Memory B cell (primary cell): ENCODE measurements at regions not wholly inside any gene's neighbourhood (a gene's known extent, or its start where the extent isn't known, plus 50 kb on each side); places are given as distances from the start of the nearest gene placed in this dataset.

Experiments
- ATAC-seq: fragments of 150-1000 bp; cut with Tn5 transposase; 2 replicates; pipeline ENCODE4 v1.10.0; 2021; ENCODE audit warnings: low read depth, mild to moderate bottlenecking, moderate library complexity
- DNase-seq, 2 donors: peaks; one replicate each; pipeline ENCODE4 v3.0.0; 2022; ENCODE audit warnings: low spot score in 2 of 2
- H3K27ac Mint-ChIP-seq: one replicate; pipeline ENCODE4 v1.8.0; 2022; ENCODE audit warnings: mild to moderate bottlenecking, moderate library complexity, mixed read lengths
- H3K27me3 Mint-ChIP-seq: one replicate; pipeline ENCODE4 v1.8.0; 2022; ENCODE audit warnings: mixed read lengths
- H3K36me3 Mint-ChIP-seq: one replicate; pipeline ENCODE4 v1.8.0; 2022; ENCODE audit warnings: mild to moderate bottlenecking, mixed read lengths
- H3K4me1 Mint-ChIP-seq: one replicate; pipeline ENCODE4 v1.8.0; 2022; ENCODE audit warnings: mixed read lengths
- H3K4me3 Mint-ChIP-seq: one replicate; pipeline ENCODE4 v1.8.0; 2022; ENCODE audit warnings: mild to moderate bottlenecking, moderate library complexity, mixed read lengths
- H3K9me3 Mint-ChIP-seq: one replicate; pipeline ENCODE4 v1.8.0; 2022; ENCODE audit warnings: mixed read lengths

DNA sequence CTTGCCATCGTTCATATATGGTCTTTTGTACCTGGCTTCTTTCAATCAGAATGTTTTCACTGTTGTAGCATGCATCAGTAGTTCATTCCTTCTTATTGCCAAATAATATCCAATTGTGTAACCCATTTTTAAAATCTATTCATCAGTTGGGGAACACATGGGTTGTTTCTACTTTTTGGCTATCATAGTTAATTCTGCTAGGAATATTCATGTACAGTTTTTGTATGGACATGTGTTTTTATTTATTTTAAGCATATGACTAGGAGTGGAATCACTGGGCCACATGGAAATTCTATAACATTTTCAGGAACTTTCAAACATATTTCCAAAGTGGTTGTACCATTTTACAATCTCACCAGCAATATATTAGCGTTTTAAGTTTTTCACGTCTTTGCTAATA, 151.9 kb upstream of the PRNP start:
- peaks cover 8% of the 10 kb centered on the region for H3K27me3 Mint-ChIP-seq
- ATAC-seq: no peak
- H3K4me3 Mint-ChIP-seq: no peak overlapping the region
- no peak for DNase-seq
- H3K9me3 Mint-ChIP-seq: peaks cover 1% of the 10 kb centered on the region
- H3K27ac Mint-ChIP-seq: no peak overlapping the region
- peaks cover 2% of the 10 kb centered on the region for H3K36me3 Mint-ChIP-seq
- no peaks in the 10 kb centered on the region for H3K4me1 Mint-ChIP-seq

DNA sequence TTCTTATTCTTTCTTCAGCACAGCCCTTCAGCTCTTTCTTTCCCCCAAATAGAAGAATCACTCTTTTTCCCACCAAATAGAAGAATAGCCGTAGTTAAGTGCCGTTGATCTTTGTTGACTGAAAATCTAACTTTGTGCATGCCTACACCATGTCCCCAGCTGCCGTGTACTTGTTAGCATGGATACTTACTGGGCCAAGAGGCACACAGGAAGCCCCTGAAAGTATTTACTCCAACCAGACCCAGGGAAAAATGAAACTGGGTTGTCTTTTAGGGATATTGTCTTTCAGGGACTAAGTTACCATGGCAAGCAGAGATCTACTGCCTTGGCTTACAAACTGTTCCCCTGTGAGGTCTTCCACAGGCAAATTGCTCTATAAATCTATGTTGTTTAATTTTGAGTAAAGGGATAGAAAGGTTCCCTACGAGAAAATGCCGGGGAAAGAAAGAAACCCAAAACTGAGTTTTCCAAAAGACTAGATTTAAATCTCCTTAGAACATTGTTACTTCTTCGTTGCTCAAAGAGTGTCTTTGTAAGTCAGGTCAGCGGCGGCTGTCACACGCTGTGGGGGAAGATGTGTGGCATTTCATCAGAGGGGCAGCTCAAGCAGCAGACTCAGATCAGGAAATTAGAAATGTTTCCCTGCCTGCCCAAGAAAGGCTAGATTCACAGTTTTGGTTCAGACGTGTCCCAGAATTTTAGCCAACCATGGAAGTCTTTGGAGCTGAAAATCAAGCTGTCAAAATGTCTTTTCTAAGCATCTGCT, 152.7 kb upstream of the PRNP start:
- Mint-ChIP-seq H3K36me3 (peaks cover 2% of the 10 kb centered on the region), H3K4me3 (no peak overlapping the region), H3K27ac (no peak overlapping the region), H3K9me3 (peaks cover 3% of the 10 kb centered on the region), H3K27me3 (peaks cover 6% of the 10 kb centered on the region), H3K4me1 (no peaks in the 10 kb centered on the region)
- DNase-seq (no peak), ATAC-seq (no peak)

DNA sequence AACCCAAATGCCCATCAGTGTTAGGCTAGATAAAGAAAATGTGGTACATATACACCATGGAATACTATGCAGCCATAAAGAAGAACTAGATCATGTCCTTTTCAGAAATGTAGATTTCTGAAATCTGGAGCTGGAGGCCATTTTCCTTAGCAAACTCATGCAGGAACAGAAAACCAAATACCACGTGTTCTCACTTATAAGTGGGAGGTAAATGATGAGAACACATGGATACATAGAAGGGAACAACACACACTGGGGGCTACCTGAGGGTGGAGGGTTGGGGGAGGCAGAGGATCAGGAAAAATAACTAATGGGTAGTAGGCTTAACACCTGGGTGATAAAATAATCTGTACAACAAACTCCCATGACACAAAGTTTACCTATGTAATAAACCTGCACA, 153.5 kb upstream of the PRNP start:
- ATAC-seq (no peak), DNase-seq (no peak)
- H3K36me3 Mint-ChIP-seq: peaks cover 4% of the 10 kb centered on the region
- H3K27ac Mint-ChIP-seq: no peak overlapping the region
- no peak overlapping the region for H3K4me3 Mint-ChIP-seq
- peaks cover 6% of the 10 kb centered on the region for H3K27me3 Mint-ChIP-seq
- no peaks in the 10 kb centered on the region for H3K4me1 Mint-ChIP-seq
- H3K9me3 Mint-ChIP-seq: peaks cover 6% of the 10 kb centered on the region

DNA sequence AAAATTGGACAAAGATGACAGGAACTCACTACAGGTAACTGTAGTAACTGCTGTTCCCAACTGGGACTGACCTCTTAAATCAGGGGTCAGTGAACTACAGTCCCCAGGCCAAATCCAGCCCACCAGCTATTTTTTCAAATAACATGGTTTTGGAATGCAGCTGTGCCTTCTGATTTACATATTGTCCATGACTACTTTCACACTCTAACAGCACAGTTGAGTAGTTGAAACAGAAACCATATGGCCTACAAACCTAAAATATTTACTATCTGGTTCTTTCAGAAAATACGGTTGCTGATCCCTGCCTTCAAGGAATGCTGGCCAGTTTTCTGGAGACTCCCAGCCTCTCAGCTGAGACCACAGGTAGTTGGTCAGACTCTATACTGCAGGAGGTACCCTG, 161.5 kb upstream of the PRNP start:
- Mint-ChIP-seq H3K27me3 (peaks cover 6% of the 10 kb centered on the region), H3K36me3 (peaks cover 3% of the 10 kb centered on the region), H3K4me1 (no peaks in the 10 kb centered on the region)

DNA sequence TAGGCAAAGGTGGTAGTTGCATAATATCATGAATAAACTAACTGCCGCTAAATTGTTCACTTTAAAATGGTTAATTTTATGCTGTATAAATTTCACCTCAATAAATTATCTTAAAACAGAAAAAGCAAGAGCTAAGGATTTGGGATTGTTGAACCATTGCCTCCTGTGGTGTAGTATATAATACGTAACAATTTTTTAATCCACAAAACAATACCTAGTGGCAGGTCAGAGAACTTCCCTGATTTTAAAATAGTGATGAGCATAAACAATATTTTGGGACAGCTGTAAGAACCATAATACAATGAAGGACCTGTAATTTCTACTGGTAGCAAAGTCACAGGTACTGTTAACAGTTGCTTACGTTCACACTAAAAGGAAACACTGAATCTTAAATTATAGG, 161.9 kb upstream of the PRNP start:
- peaks cover 6% of the 10 kb centered on the region for H3K27me3 Mint-ChIP-seq
- H3K4me3 Mint-ChIP-seq: no peak overlapping the region
- no peaks in the 10 kb centered on the region for H3K4me1 Mint-ChIP-seq
- DNase-seq (no peak), ATAC-seq (no peak)
- H3K9me3 Mint-ChIP-seq: peaks cover 13% of the 10 kb centered on the region
- H3K36me3 Mint-ChIP-seq: peaks cover 3% of the 10 kb centered on the region
- no peak overlapping the region for H3K27ac Mint-ChIP-seq

More for the DNA sequence above, 161.5 kb upstream of the PRNP start:
- DNase-seq: no peak
- no peak overlapping the region for H3K27ac Mint-ChIP-seq
- no peak overlapping the region for H3K4me3 Mint-ChIP-seq
- H3K9me3 Mint-ChIP-seq: peaks cover 14% of the 10 kb centered on the region
- ATAC-seq: no peak

DNA sequence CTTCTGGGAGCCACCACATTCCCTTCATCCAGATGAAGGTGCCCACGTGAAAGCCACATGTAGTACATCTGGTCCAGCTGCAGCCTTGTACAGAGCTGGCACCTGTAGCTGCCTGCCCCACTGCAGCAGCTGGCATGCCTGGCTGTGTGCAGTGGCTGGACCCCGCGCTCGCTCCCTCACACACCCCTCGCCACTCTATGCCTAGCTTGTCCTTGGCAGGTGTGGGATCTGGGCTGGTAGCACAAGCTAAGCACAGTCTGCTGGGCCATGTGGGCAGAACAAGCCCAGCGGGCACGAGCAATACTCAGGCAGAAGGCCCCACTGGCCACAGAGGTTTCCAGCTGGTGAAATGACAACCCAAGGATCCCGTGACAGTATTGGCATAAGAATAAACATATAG, 163.9 kb upstream of the PRNP start:
- peaks cover 11% of the 10 kb centered on the region for H3K27me3 Mint-ChIP-seq
- peaks cover 7% of the 10 kb centered on the region for H3K9me3 Mint-ChIP-seq
- H3K36me3 Mint-ChIP-seq: no peaks in the 10 kb centered on the region
- DNase-seq (no peak), ATAC-seq (no peak)
- no peak overlapping the region for H3K27ac Mint-ChIP-seq
- no peaks in the 10 kb centered on the region for H3K4me1 Mint-ChIP-seq
- H3K4me3 Mint-ChIP-seq: no peak overlapping the region

DNA sequence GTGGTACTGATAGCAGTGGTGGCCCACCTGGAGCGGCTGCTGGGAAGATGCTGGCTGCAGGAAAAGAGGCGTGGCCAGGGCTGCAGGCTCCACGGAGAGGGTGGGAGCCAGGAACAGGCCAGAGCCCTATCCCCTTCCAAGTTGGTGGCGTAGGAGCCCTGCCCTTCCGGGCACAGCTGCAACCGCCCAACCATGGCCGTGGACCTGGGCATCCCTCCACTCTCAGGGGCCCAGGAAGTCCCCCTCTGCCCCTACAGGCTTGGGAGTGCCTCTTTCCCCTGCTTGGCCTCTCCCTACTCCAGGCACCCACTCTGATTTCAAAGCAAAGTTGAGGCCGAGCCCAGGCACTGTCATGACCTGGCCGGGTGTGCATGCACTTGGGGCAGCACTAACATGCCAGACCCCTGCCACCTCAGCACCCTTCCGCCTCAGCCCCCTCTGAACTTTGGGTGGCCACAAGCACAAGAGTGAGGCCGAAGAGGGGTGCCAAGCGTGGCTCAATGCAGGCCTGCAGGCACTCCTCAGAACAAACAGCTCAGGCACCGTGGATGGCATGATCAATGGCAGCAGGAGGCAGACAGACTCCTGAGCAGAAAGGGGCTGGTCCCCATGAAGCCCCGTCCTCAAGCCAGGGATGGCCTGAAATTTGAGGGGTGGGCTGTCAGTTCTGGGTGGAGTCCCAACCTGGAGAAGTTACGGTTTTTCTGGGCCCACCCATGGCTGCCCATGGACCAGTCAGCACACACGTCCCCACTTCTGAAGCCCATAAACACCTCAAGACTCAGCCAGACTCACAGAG, 164.9 kb upstream of the PRNP start:
- no peak overlapping the region for H3K27ac Mint-ChIP-seq

DNA sequence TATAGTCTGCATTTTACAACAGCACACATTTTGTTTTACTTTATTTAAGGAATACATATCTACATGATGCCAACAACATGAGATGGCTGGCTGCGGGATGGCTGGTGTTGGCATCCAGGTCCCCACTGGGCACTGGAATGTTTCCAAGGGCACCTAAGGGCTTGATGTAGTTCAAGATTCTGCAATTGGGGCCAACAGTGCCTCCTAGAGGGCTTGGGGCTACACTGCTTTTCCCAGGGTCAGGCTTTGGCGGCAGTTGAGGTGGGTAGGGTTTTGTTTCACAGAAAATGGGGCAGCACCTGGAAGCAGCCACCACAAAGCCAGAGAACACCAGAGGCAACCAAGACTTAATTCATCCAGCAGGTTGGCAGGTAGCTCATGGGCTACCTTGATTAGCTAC, 166.7 kb upstream of the PRNP start:
- no peak for ATAC-seq
- Mint-ChIP-seq H3K4me1 (no peaks in the 10 kb centered on the region), H3K36me3 (no peaks in the 10 kb centered on the region), H3K27me3 (peaks cover 18% of the 10 kb centered on the region), H3K4me3 (no peak overlapping the region), H3K27ac (no peak overlapping the region), H3K9me3 (peaks cover 3% of the 10 kb centered on the region)
- DNase-seq: no peak

More for the DNA sequence above, 164.9 kb upstream of the PRNP start:
- H3K36me3 Mint-ChIP-seq: no peaks in the 10 kb centered on the region
- H3K4me1 Mint-ChIP-seq: no peaks in the 10 kb centered on the region
- H3K27me3 Mint-ChIP-seq: peaks cover 17% of the 10 kb centered on the region
- H3K9me3 Mint-ChIP-seq: peaks cover 3% of the 10 kb centered on the region
- DNase-seq: no peak
- H3K4me3 Mint-ChIP-seq: no peak overlapping the region
- no peak for ATAC-seq

DNA sequence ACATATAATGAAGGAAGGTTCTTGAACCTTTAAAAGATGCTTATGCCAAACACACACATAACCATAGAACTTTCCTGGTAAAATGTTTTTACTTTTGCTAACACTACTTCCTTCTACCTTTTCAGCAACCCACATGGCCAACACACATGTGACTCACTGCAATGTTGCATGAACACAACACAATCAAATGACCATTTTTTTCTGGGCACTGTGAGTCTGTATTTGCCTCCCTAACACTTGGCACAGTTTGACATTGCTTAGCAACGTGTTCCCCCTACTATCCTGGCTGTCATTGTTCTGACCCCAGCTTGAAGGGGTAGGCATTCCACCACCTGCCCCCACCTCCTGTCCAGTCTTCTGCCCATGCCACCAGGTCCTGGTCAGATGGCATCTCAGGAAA, 169.4 kb upstream of the PRNP start:
- H3K36me3 Mint-ChIP-seq: no peaks in the 10 kb centered on the region
- no peak for ATAC-seq

DNA sequence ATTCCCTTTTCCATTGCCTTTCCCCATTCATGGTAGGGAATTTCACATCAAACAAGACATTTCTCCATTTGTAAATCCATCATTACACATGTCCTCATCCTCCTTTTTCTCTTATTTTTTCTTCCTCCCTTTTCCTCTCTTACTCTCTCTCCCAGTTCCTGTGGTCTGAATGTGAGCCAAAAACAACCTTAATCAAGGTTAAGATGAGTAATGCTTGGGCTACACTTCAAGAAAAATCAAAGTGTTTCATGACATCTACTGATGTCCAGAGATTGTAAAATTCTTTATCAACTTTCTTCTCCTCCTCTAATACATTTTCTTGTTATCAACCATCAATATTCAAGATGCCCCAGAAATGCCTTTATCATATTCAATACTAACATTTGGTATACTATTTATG, 172.5 kb upstream of the PRNP start:
- no peaks in the 10 kb centered on the region for H3K36me3 Mint-ChIP-seq
- peaks cover 7% of the 10 kb centered on the region for H3K9me3 Mint-ChIP-seq
- DNase-seq (no peak), ATAC-seq (no peak)
- H3K27me3 Mint-ChIP-seq: peaks cover 17% of the 10 kb centered on the region
- no peaks in the 10 kb centered on the region for H3K4me1 Mint-ChIP-seq
- H3K27ac Mint-ChIP-seq: no peak overlapping the region
- no peak overlapping the region for H3K4me3 Mint-ChIP-seq

More for the DNA sequence above, 169.4 kb upstream of the PRNP start:
- no peaks in the 10 kb centered on the region for H3K9me3 Mint-ChIP-seq
- no peak overlapping the region for H3K4me3 Mint-ChIP-seq
- no peak for DNase-seq
- no peak overlapping the region for H3K27ac Mint-ChIP-seq
- peaks cover 19% of the 10 kb centered on the region for H3K27me3 Mint-ChIP-seq
- no peaks in the 10 kb centered on the region for H3K4me1 Mint-ChIP-seq

DNA sequence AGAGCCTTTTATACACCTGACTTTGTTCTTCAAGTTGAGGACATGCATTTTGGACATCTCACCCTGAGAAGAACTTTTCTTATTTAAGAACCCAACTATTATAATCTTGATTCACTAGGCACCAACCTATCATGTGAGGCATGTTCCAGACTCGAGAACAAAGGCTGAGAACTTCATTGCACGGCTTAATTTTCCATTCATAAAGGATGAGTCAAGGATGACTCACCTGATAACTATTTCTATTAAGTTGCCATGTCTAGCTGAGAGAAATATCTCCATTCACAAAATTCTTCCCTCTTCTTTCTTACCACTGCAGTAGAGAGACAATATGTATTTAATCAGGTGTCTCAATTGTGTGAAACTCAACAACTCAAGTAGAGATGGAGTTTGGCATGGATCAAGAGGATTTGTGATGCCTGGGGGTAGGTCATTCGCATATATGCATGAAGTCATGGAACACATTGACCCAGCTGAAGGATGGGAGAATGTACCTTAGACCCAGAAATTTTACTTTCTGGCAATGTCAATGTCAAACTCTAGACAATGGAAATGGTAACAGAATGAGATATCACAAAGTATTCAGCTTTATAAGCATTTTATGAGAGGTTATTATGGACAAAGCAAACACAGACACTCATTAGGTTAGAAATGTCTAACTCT, 173.2 kb upstream of the PRNP start:
- no peak for DNase-seq
- no peak overlapping the region for H3K4me3 Mint-ChIP-seq
- H3K4me1 Mint-ChIP-seq: no peaks in the 10 kb centered on the region
- H3K27me3 Mint-ChIP-seq: peaks cover 13% of the 10 kb centered on the region
- no peak overlapping the region for H3K27ac Mint-ChIP-seq
- no peak for ATAC-seq
- H3K36me3 Mint-ChIP-seq: no peaks in the 10 kb centered on the region
- peaks cover 7% of the 10 kb centered on the region for H3K9me3 Mint-ChIP-seq

DNA sequence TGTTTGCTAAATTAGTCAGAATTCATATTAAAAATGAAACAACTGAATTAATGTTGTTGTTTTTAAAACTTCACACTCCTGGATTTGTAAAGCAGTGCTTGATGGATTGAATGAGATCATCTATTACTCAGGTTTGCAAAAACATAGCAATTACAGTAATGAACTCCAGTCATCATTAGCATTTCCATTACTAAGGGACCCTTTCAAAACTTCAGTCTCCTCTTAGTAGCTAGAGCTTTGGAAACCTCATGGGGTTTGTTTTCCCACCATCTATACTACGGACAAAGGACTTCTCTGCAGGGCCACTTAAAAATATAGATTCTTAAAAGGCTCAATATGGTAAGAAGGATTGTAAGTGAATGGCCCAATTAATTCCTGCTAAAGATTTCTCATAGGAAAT, 174.5 kb upstream of the PRNP start:
- DNase-seq: no peak
- Mint-ChIP-seq H3K36me3 (no peaks in the 10 kb centered on the region), H3K9me3 (peaks cover 7% of the 10 kb centered on the region), H3K4me1 (no peaks in the 10 kb centered on the region), H3K27ac (no peak overlapping the region), H3K27me3 (peaks cover 9% of the 10 kb centered on the region), H3K4me3 (no peak overlapping the region)
- ATAC-seq: no peak

DNA sequence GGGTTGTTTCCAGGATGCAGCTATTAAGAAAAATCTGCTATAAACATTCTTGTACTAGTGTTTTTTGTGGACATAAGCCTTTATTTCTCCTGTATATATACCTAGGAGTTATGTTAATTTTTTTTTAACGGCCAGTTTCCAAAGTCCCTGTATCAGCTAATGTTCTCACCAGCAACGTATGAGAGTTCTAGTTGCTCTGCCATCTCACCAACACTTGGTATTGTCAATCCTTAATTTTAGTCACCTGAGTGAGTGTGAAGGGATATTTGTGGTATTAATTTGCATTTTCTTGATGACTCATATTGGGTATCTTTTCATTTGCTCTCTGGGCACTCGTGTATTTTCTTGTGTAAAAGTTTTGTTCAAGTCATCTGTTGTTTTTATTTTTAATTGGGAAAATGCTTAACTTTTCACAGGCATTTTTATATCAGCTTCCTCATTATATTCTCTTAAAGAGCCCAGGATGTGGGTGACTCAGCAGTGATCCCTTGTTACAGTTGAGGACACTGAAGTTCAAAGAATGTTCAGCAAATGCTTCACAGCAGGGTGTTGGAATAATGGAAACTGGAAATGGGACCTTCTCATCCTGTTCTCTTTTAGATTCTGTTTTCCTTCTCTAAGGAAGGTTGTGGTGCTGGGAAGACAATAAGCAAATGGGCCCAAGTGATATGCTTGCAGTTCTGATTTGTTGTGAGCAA, 176.3 kb upstream of the PRNP start:
- H3K27ac Mint-ChIP-seq: no peak overlapping the region
- H3K4me1 Mint-ChIP-seq: no peaks in the 10 kb centered on the region
- H3K36me3 Mint-ChIP-seq: no peaks in the 10 kb centered on the region
- H3K9me3 Mint-ChIP-seq: peaks cover 7% of the 10 kb centered on the region
- H3K27me3 Mint-ChIP-seq: peaks cover 9% of the 10 kb centered on the region
- H3K4me3 Mint-ChIP-seq: no peak overlapping the region
- no peak for DNase-seq
- ATAC-seq: no peak

DNA sequence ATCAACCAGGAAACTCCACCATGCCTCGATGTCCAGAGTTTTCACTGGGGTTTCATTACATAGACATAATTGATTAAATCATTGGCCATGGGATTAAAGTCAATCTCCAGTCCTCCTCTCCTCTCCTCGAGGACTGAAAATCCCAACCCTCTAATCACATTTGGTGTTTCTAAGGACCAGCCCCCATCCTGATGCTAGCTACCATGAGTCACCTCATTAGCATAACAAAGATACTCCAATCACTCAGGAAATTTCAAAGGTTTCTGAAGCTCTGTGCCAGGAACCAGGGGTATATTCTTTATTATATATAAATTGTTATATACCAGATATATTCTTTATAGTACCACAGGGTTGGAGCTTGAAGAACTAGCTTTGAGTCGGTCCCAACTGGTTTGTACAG, 177.5 kb upstream of the PRNP start:
- H3K27me3 Mint-ChIP-seq: peaks cover 11% of the 10 kb centered on the region

More for the DNA sequence above, 177.5 kb upstream of the PRNP start:
- Mint-ChIP-seq H3K4me3 (no peak overlapping the region), H3K27ac (no peak overlapping the region), H3K4me1 (no peaks in the 10 kb centered on the region), H3K9me3 (peaks cover 8% of the 10 kb centered on the region), H3K36me3 (no peaks in the 10 kb centered on the region)
- ATAC-seq (no peak), DNase-seq (no peak)
